Activated CD8-positive, alpha-beta T cell treated with anti-CD3 and anti-CD28 coated beads for 36 hours (primary cell): ENCODE measurements at regions not wholly inside any gene's neighbourhood (a gene's known extent, or its start where the extent isn't known, plus 50 kb on each side); places are given as distances from the start of the nearest gene placed in this dataset.

ENCODE experiments used
- ATAC-seq: fragments of 200-7000 bp; cut with Tn5 transposase; one replicate; pipeline ENCODE4 v1.10.0; 2021; ENCODE audit warnings: mild to moderate bottlenecking, moderate library complexity
- CTCF ChIA-PET: fragments of 350-600 bp; sonication (Branson Sonifier 250); formaldehyde crosslinking; loops from one replicate; lab custom pipeline; 2021; ENCODE audit warnings: antibody characterized with exemption; lab: Charles Lee
- POLR2A ChIA-PET: fragments of 350-600 bp; sonication (Branson Sonifier 250); formaldehyde crosslinking; loops from one replicate; lab custom pipeline; 2021; ENCODE audit warnings: antibody characterized with exemption; lab: Charles Lee
- DNase-seq: peaks from one replicate; pipeline ENCODE4 v3.0.0-alpha.2; 2020
- H3K27ac Mint-ChIP-seq: one replicate; pipeline ENCODE4 v1.8.0; 2021; ENCODE audit warnings: mild to moderate bottlenecking, mixed read lengths
- H3K27me3 Mint-ChIP-seq: one replicate; pipeline ENCODE4 v1.8.0; 2021; ENCODE audit warnings: mixed read lengths
- H3K36me3 Mint-ChIP-seq: one replicate; pipeline ENCODE4 v1.8.0; 2021; ENCODE audit warnings: low read depth, mixed read lengths
- H3K4me1 Mint-ChIP-seq: one replicate; pipeline ENCODE4 v1.8.0; 2021; ENCODE audit warnings: low read depth, mixed read lengths
- H3K4me3 Mint-ChIP-seq: one replicate; pipeline ENCODE4 v1.8.0; 2021; ENCODE audit warnings: mild to moderate bottlenecking, moderate library complexity, mixed read lengths
- H3K9me3 Mint-ChIP-seq: one replicate; pipeline ENCODE4 v1.8.0; 2021; ENCODE audit warnings: mixed read lengths
- CTCF ChIP-seq: fragments of 200-600 bp; IDR thresholded peaks from one replicate; pipeline ENCODE4 v1.8.0; 2022; ENCODE audit warnings: antibody characterized with exemption, mild to moderate bottlenecking
- intact Hi-C: fragments of 100-400 bp; cut with micrococcal nuclease; formaldehyde crosslinking; loops from one replicate; pipeline ENCODE4 v1.10.0; 2022

GRCh38 chr15:70490838-70491155 lies 272.6 kb downstream of the UACA start:
- H3K4me1 Mint-ChIP-seq, result peaks cover 80% of the 10 kb centered on the region
- peaks cover 19% of the 10 kb centered on the region for H3K27me3 Mint-ChIP-seq
- CTCF ChIA-PET, result interaction anchor here (1.2 to 5.3 kb wide), 4 partner anchors 7 to 24 kb away, joined by 3 to 36 read pairs (median 8); no protein-coding TSS in a partner anchor
- DNase-seq (no peak), ATAC-seq (no peak)
- H3K36me3 Mint-ChIP-seq, result no peaks in the 10 kb centered on the region
- no peak overlapping the region for H3K27ac Mint-ChIP-seq
- H3K4me3 Mint-ChIP-seq, result no peak overlapping the region
- H3K9me3 Mint-ChIP-seq, result no peaks in the 10 kb centered on the region
- no peak for TF ChIP-seq CTCF
- intact Hi-C loops, result no loop called here
- POLR2A ChIA-PET, result interaction anchor here (0.9 to 1.6 kb wide), 3 partner anchors 39 to 56 kb away, joined by 3 to 5 read pairs (median 4); no protein-coding TSS in a partner anchor

GRCh38 chr15:70490148-70490837 lies 273.1 kb downstream of the UACA start:
- CTCF ChIA-PET, result interaction anchor here (1.5 to 5.3 kb wide), 4 partner anchors 8 to 24 kb away, joined by 3 to 36 read pairs (median 14); no protein-coding TSS in a partner anchor
- ATAC-seq (no peak), DNase-seq (no peak)
- Mint-ChIP-seq H3K36me3 (no peaks in the 10 kb centered on the region), H3K27me3 (peaks cover 16% of the 10 kb centered on the region), H3K4me3 (no peak overlapping the region), H3K9me3 (no peaks in the 10 kb centered on the region), H3K4me1 (peaks cover 81% of the 10 kb centered on the region), H3K27ac (no peak overlapping the region)
- POLR2A ChIA-PET, result interaction anchor here (1.4 kb wide), 1 partner anchor 45 kb away, joined by 3 read pairs; no protein-coding TSS in a partner anchor
- no peak for TF ChIP-seq CTCF
- intact Hi-C loops, result no loop called here

- no peaks in the 10 kb centered on the region for H3K9me3 Mint-ChIP-seq
- peaks cover 21% of the 10 kb centered on the region for H3K27me3 Mint-ChIP-seq
- no peak for TF ChIP-seq CTCF
- H3K27ac Mint-ChIP-seq, result no peak overlapping the region
- POLR2A ChIA-PET, result interaction anchor here (0.8 to 1.0 kb wide), 2 partner anchors 16 to 39 kb away, joined by 3 to 4 read pairs; no protein-coding TSS in a partner anchor
- H3K36me3 Mint-ChIP-seq, result no peaks in the 10 kb centered on the region
- no peak overlapping the region for H3K4me3 Mint-ChIP-seq
- H3K4me1 Mint-ChIP-seq, result peaks cover 70% of the 10 kb centered on the region
- intact Hi-C loops, result loop anchor here (5.0 to 10.0 kb wide), 3 partner anchors 184 to 732 kb away; no protein-coding TSS in a partner anchor
- ATAC-seq, result no peak
- DNase-seq, result no peak
- CTCF ChIA-PET, result interaction anchor here (1.0 to 5.3 kb wide), 19 partner anchors 9 to 1008 kb away, joined by 3 to 36 read pairs (median 3); no protein-coding TSS in a partner anchor
These were observed 274.2 kb downstream of the UACA start for GRCh38 chr15:70488941-70489848.

- H3K4me3 Mint-ChIP-seq, result no peak overlapping the region
- TF ChIP-seq CTCF, result peak; percentile 92
- H3K27ac Mint-ChIP-seq, result no peak overlapping the region
- no peaks in the 10 kb centered on the region for H3K36me3 Mint-ChIP-seq
- ATAC-seq (no peak), DNase-seq (peak; percentile 82)
- ChIA-PET CTCF (interaction anchor here (0.7 to 5.3 kb wide), 39 partner anchors 10 to 1023 kb away, joined by 3 to 36 read pairs (median 4); no protein-coding TSS in a partner anchor), POLR2A (interaction anchor here (0.9 to 1.3 kb wide), 5 partner anchors 13 to 41 kb away, joined by 3 to 4 read pairs (median 3); no protein-coding TSS in a partner anchor)
- peaks cover 59% of the 10 kb centered on the region for H3K4me1 Mint-ChIP-seq
- intact Hi-C loops, result loop anchor here (5.0 to 10.0 kb wide), 3 partner anchors 183 to 731 kb away; no protein-coding TSS in a partner anchor
- H3K27me3 Mint-ChIP-seq, result peaks cover 31% of the 10 kb centered on the region
- no peaks in the 10 kb centered on the region for H3K9me3 Mint-ChIP-seq
These were observed 275.3 kb downstream of the UACA start for GRCh38 chr15:70488002-70488605.
